Esophagus squamous epithelium (tissue), 5 donors: ENCODE measurements at regions not wholly inside any gene's neighbourhood (a gene's known extent, or its start where the extent isn't known, plus 50 kb on each side); places are given as distances from the start of the nearest gene placed in this dataset.

Source experiments
- DNase-seq: peaks from one replicate; lab custom pipeline; 2025; lab: John Stamatoyannopoulos, UW
- H3K27ac ChIP-seq, 4 donors: fragments of 200-600 bp; sonication (generic); one replicate each; pipeline ENCODE4 v1.5.1; 2016 to 2019; ENCODE audit warnings: mild to moderate bottlenecking in 1 of 4
- H3K27me3 ChIP-seq, 4 donors: fragments of 200-600 bp; sonication (generic); 1 replicate in 3 of 4; 2 replicates in 1 of 4; pipeline versions ENCODE4 v1.5.1 to v1.6.0; 2017 to 2021; ENCODE audit warnings: antibody characterized with exemption in 1 of 4
- H3K36me3 ChIP-seq, 3 donors: fragments of 200-600 bp; sonication (generic); one replicate each; pipeline ENCODE4 v1.5.1; 2016 to 2019
- H3K4me1 ChIP-seq, 3 donors: fragments of 200-600 bp; sonication (generic); one replicate each; pipeline ENCODE4 v1.5.1; 2017 to 2019
- H3K4me3 ChIP-seq, 4 donors: fragments of 200-600 bp; sonication (generic); 1 replicate in 3 of 4; 2 replicates in 1 of 4; pipeline ENCODE4 v1.5.1; 2016 to 2019; ENCODE audit warnings: mild to moderate bottlenecking in 2 of 4, moderate library complexity in 1 of 4
- H3K9me3 ChIP-seq, 3 donors: fragments of 200-600 bp; sonication (generic); one replicate each; pipeline ENCODE4 v1.5.1; 2016 to 2019
- POLR2A ChIP-seq, 4 donors: fragments of 450-650 bp; IDR thresholded peaks; one replicate each; pipeline ENCODE4 v1.6.1; 2017; ENCODE audit warnings: antibody characterized with exemption in 4 of 4, mild to moderate bottlenecking in 4 of 4, moderate library complexity in 3 of 4
- WGBS, 2 donors: methylation state at CpG; one replicate each; pipeline ENCODE4 v1.1.5; 2018; 5-methylcytosine and 5-hydroxymethylcytosine counted together
- intact Hi-C: fragments of 100-400 bp; cut with DNase I; formaldehyde crosslinking; loops from one replicate; pipeline ENCODE4 v1.15.0; 2022
- TF ChIP-seq, protein P1 (sequence below), 6 experiments: fragments of 450-650 bp in 4 of 6; fragments of 200-600 bp in 2 of 6; sonication (generic) in 2 of 6; IDR thresholded peaks; one replicate each; pipeline ENCODE4 v1.5.1; 2016 to 2019; ENCODE audit warnings: antibody characterized with exemption in 6 of 6, mild to moderate bottlenecking in 4 of 6, moderate library complexity in 4 of 6
- donor health status: DM: yes; HTN: yes; CAD: no.

DNA sequence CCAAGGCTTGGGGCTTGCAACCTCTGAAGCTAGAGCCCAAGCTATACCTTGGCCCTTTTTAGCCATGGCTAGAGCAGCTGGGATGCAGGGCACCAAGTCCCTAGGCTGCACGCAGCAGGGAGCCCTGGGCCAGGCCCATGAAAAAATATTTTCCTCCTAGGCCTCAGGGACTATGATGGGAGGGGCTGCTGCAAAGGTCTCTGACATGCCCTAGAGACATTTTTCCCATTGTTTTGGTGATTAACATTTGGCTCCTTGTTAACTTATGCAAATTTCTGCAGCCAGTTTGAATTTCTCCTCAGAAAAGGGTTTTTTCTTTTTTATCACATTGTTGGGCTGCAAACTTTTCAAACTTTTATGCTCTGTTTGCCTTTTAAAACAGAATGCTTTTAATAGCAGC lies 56.9 kb upstream of the LHCGR start:
- H3K36me3 ChIP-seq, result no peaks in the 10 kb centered on the region
- H3K4me1 ChIP-seq, result no peaks in the 10 kb centered on the region
- H3K27ac ChIP-seq, result no peak overlapping the region
- H3K4me3 ChIP-seq, result no peak overlapping the region
- DNase-seq, result no peak
- TF ChIP-seq, protein P1, sequence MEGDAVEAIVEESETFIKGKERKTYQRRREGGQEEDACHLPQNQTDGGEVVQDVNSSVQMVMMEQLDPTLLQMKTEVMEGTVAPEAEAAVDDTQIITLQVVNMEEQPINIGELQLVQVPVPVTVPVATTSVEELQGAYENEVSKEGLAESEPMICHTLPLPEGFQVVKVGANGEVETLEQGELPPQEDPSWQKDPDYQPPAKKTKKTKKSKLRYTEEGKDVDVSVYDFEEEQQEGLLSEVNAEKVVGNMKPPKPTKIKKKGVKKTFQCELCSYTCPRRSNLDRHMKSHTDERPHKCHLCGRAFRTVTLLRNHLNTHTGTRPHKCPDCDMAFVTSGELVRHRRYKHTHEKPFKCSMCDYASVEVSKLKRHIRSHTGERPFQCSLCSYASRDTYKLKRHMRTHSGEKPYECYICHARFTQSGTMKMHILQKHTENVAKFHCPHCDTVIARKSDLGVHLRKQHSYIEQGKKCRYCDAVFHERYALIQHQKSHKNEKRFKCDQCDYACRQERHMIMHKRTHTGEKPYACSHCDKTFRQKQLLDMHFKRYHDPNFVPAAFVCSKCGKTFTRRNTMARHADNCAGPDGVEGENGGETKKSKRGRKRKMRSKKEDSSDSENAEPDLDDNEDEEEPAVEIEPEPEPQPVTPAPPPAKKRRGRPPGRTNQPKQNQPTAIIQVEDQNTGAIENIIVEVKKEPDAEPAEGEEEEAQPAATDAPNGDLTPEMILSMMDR (IDR thresholded peaks at IDR 0.05), result no peak
- no peak for TF ChIP-seq POLR2A (IDR thresholded peaks at IDR 0.05)
- intact Hi-C loops, result no loop called here
- WGBS, 2 donors, result 33% methylated on average over 1 of the region's 1 CpG; no CpG with 5 or more reads in 1 of the 2 donors
- H3K9me3 ChIP-seq, result no peaks in the 10 kb centered on the region
- no peaks in the 10 kb centered on the region for H3K27me3 ChIP-seq

DNA sequence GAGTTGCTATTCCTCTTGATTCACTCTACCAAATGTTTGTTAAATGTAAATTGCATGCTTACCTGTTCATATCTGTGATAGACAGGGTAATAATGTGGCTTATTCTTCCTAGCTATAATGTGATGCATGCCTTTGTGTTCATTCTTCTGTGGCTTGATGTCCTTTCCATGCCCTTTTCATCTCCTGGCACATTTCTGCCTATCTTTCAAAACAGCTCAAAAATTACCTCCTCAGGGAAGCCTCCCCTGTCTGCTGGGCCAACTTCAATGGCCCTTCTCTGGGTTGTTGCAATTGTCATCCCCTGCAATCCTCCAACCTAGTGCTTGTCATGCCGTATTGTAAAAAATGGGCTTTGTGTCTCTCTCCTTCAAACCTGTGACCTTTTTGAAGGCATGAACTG lies 52.8 kb upstream of the LHCGR start:
- 86 to 100% methylated on average over 1 of the region's 1 CpG for WGBS, 2 donors
- H3K4me1 ChIP-seq, result no peaks in the 10 kb centered on the region
- no peak for DNase-seq

More for the DNA sequence above, 52.8 kb upstream of the LHCGR start:
- Histone ChIP-seq H3K4me3 (no peak overlapping the region), H3K27me3 (no peaks in the 10 kb centered on the region), H3K9me3 (no peaks in the 10 kb centered on the region), H3K27ac (no peak overlapping the region), H3K36me3 (no peaks in the 10 kb centered on the region)
- TF ChIP-seq, protein P1 (IDR thresholded peaks at IDR 0.05), result no peak
- TF ChIP-seq POLR2A (IDR thresholded peaks at IDR 0.05), result no peak
- intact Hi-C loops, result no loop called here
